Activated naive CD8-positive, alpha-beta T cell treated with anti-CD3 and anti-CD28 coated beads for 36 hours (primary cell): ENCODE measurements at regions not wholly inside any gene's neighbourhood (a gene's known extent, or its start where the extent isn't known, plus 50 kb on each side); places are given as distances from the start of the nearest gene placed in this dataset.
"Not testable (repeated sequence)": the region's sequence is repeated elsewhere in the genome, so short reads cannot be mapped to it uniquely, and the experiment has no call there.

Source experiments
- DNase-seq: peaks from one replicate; pipeline ENCODE4 v3.0.0; 2021
- H3K27ac Mint-ChIP-seq: one replicate; pipeline ENCODE4 v1.8.0; 2022; ENCODE audit warnings: mild to moderate bottlenecking, moderate library complexity, mixed read lengths
- H3K27me3 Mint-ChIP-seq: one replicate; pipeline ENCODE4 v1.8.0; 2022; ENCODE audit warnings: mild to moderate bottlenecking, mixed read lengths
- H3K36me3 Mint-ChIP-seq: one replicate; pipeline ENCODE4 v1.8.0; 2021; ENCODE audit warnings: mild to moderate bottlenecking, mixed read lengths
- H3K4me1 Mint-ChIP-seq: one replicate; pipeline ENCODE4 v1.8.0; 2021; ENCODE audit warnings: mixed read lengths
- H3K4me3 Mint-ChIP-seq: one replicate; pipeline ENCODE4 v1.8.0; 2022; ENCODE audit warnings: mild to moderate bottlenecking, moderate library complexity, mixed read lengths
- H3K9me3 Mint-ChIP-seq: one replicate; pipeline ENCODE4 v1.8.0; 2022; ENCODE audit warnings: mixed read lengths

- Mint-ChIP-seq H3K27me3 (no peaks in the 10 kb centered on the region), H3K4me1 (no peaks in the 10 kb centered on the region), H3K4me3 (no peak overlapping the region), H3K9me3 (no peaks in the 10 kb centered on the region), H3K36me3 (no peaks in the 10 kb centered on the region), H3K27ac (no peak overlapping the region)
- DNase-seq, result no peak
Observed at GRCh38 chr6:101116337-101116736, 235.2 kb upstream of the ASCC3 start.

- Mint-ChIP-seq H3K9me3 (no peaks in the 10 kb centered on the region), H3K27me3 (no peaks in the 10 kb centered on the region), H3K36me3 (no peaks in the 10 kb centered on the region), H3K4me3 (no peak overlapping the region), H3K27ac (no peak overlapping the region), H3K4me1 (no peaks in the 10 kb centered on the region)
- no peak for DNase-seq
Observed at GRCh38 chr6:101117393-101118135, 236.4 kb upstream of the ASCC3 start.

GRCh38 chr6:101118136-101118396, 236.9 kb upstream of the ASCC3 start:
- Mint-ChIP-seq H3K4me3 (no peak overlapping the region), H3K27ac (no peak overlapping the region), H3K9me3 (no peaks in the 10 kb centered on the region), H3K36me3 (no peaks in the 10 kb centered on the region), H3K4me1 (no peaks in the 10 kb centered on the region), H3K27me3 (no peaks in the 10 kb centered on the region)
- no peak for DNase-seq

DNA sequence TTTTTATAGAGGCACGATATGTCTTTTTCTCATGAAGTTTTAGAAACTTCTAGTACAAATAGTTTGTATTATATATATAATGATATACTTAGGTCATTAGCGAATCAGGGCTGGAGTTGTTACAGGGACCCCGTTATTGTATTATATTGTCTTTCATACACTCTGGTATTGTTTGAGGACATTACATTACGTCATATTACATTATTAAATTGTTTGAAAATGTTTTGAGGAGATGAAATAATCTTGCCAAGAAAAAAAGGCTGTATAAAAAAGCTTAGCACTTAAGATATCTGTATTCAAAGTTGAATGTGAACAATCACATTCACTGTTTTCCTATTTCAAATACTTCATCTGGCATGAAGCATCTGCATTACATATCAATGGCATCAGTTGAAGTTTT, 239.6 kb upstream of the ASCC3 start:
- no peak for DNase-seq

GRCh38 chr6:101125380-101125971, 244.3 kb upstream of the ASCC3 start:
- Mint-ChIP-seq H3K4me1 (no peaks in the 10 kb centered on the region), H3K27ac (no peak overlapping the region), H3K36me3 (no peaks in the 10 kb centered on the region), H3K9me3 (peaks cover 1% of the 10 kb centered on the region), H3K4me3 (no peak overlapping the region), H3K27me3 (no peaks in the 10 kb centered on the region)
- no peak for DNase-seq

More for the DNA sequence above, 239.6 kb upstream of the ASCC3 start:
- Mint-ChIP-seq H3K27me3 (no peaks in the 10 kb centered on the region), H3K27ac (no peak overlapping the region), H3K4me1 (no peaks in the 10 kb centered on the region), H3K4me3 (no peak overlapping the region), H3K9me3 (no peaks in the 10 kb centered on the region), H3K36me3 (no peaks in the 10 kb centered on the region)

DNA sequence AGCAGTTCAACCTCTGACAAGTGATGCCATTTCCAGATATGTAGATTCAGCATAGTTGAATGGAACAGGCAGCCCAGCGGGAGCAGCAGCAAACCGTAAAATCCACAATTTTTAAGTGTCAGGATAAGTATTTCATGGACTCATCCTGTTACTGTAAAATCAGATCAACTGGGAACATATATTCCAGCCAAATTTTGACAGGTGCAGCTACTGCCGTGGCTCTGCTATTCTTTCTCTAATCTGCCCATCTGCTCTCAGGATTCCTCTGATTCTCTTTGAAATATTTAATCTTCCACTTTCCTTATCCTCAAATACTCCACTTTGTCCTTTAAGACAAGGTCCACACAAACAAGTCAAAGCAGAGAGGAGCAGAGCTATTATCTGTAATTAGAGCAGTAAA, 245.4 kb upstream of the ASCC3 start:
- Mint-ChIP-seq H3K4me3 (no peak overlapping the region), H3K9me3 (peaks cover 1% of the 10 kb centered on the region), H3K4me1 (no peaks in the 10 kb centered on the region), H3K36me3 (no peaks in the 10 kb centered on the region), H3K27ac (no peak overlapping the region), H3K27me3 (no peaks in the 10 kb centered on the region)
- DNase-seq, result no peak

DNA sequence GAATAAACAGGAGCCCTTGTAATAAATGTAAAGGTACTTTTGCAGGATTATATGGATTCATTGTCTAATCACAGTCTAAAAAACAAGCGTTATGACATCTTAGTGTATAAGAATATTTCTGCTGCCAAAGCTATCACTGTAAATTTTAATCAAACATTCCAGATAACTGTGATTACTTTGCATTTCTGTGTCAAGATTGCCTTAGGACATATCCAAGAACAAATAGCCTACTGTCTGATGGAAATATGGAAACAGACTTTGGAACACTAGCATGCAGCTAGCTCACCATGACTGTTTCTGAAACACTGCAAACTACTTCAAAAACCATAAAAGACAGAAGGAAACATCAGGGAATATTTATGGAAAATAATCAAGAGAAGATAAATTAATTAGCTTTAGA, 248.7 kb upstream of the ASCC3 start:
- no peak overlapping the region for H3K4me3 Mint-ChIP-seq
- no peak for DNase-seq
- H3K36me3 Mint-ChIP-seq, result no peaks in the 10 kb centered on the region
- no peak overlapping the region for H3K27ac Mint-ChIP-seq
- no peaks in the 10 kb centered on the region for H3K27me3 Mint-ChIP-seq
- peaks cover 1% of the 10 kb centered on the region for H3K9me3 Mint-ChIP-seq
- no peaks in the 10 kb centered on the region for H3K4me1 Mint-ChIP-seq

DNA sequence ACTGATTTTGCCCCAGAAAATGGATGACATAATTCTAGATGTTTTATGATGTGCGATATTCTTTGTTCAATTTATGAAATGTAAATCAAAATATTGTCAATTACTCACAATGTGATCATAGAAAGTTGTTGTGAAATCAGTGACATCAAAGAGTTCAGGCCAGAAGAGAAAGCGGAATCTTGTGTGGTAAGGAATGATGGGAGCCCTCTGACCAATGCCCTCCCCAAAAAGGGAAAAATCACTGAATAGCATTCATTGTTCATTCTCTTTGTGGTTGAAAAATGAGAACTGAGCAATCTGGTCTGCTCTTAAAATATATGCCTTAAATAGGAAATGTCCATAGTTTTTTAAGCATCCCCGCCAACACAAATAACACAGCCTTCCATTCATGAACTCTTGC, 247.1 kb upstream of the GRIK2 start:
- no peaks in the 10 kb centered on the region for H3K4me1 Mint-ChIP-seq
- H3K9me3 Mint-ChIP-seq, result no peaks in the 10 kb centered on the region
- H3K27ac Mint-ChIP-seq, result no peak overlapping the region
- no peak overlapping the region for H3K4me3 Mint-ChIP-seq
- H3K36me3 Mint-ChIP-seq, result no peaks in the 10 kb centered on the region
- no peak for DNase-seq
- no peaks in the 10 kb centered on the region for H3K27me3 Mint-ChIP-seq

DNA sequence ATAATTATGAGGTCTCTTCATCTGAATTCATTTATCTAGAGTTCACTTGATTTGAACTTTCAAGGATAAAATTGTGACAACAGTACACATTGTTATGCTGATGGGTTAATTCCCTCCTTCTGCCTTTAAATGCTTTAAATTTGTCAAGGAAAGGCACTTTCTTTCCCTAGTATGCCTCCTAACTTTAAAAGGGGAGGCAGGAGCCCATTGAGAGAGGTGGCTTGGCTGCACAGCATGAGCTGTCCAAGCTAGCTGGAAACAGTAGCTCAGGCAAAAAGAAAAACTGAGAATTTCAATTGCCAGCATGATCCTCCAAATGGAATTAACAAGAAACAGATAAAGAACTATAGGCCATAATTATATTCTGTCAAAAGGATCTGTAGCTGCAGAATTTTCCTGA, 243.3 kb upstream of the GRIK2 start:
- Mint-ChIP-seq H3K4me3 (no peak overlapping the region), H3K27ac (no peak overlapping the region), H3K36me3 (no peaks in the 10 kb centered on the region), H3K9me3 (no peaks in the 10 kb centered on the region), H3K4me1 (no peaks in the 10 kb centered on the region), H3K27me3 (no peaks in the 10 kb centered on the region)
- no peak for DNase-seq

DNA sequence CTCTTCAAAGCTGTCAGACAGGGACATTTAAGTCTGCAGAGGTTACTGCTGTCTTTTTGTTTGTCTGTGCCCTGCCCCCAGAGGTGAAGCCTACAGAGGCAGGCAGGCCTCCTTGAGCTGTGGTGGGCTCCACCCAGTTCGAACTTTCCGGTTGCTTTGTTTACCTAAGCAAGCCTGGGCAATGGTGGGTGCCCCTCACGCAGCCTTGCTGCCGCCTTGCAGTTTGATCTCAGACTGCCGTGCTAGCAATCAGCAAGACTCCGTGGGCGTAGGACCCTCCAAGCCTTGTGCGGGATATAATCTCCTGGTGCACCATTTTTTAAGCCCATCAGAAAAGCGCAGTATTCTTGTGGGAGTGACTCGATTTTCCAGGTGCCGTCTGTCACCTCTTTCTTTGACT, 235.9 kb upstream of the GRIK2 start:
- H3K27ac Mint-ChIP-seq, H3K36me3 Mint-ChIP-seq: not testable (repeated sequence)

GRCh38 chr6:101163611-101164010, 229.9 kb upstream of the GRIK2 start:
- H3K4me1 Mint-ChIP-seq, result no peaks in the 10 kb centered on the region
- peaks cover 3% of the 10 kb centered on the region for H3K9me3 Mint-ChIP-seq
- H3K4me3 Mint-ChIP-seq, result no peak overlapping the region
- peaks cover 5% of the 10 kb centered on the region for H3K27me3 Mint-ChIP-seq
- H3K36me3 Mint-ChIP-seq, result no peaks in the 10 kb centered on the region
- DNase-seq, result no peak
- H3K27ac Mint-ChIP-seq, result no peak overlapping the region

More for the DNA sequence above, 235.9 kb upstream of the GRIK2 start:
- not testable (repeated sequence) for H3K9me3 Mint-ChIP-seq, H3K4me1 Mint-ChIP-seq, H3K4me3 Mint-ChIP-seq, H3K27me3 Mint-ChIP-seq, DNase-seq

- no peak overlapping the region for H3K4me3 Mint-ChIP-seq
- no peaks in the 10 kb centered on the region for H3K4me1 Mint-ChIP-seq
- H3K27me3 Mint-ChIP-seq, result peaks cover 5% of the 10 kb centered on the region
- H3K9me3 Mint-ChIP-seq, result peaks cover 17% of the 10 kb centered on the region
- no peaks in the 10 kb centered on the region for H3K36me3 Mint-ChIP-seq
- no peak overlapping the region for H3K27ac Mint-ChIP-seq
- no peak for DNase-seq
Observed at GRCh38 chr6:101167638-101168037, 225.9 kb upstream of the GRIK2 start.

DNA sequence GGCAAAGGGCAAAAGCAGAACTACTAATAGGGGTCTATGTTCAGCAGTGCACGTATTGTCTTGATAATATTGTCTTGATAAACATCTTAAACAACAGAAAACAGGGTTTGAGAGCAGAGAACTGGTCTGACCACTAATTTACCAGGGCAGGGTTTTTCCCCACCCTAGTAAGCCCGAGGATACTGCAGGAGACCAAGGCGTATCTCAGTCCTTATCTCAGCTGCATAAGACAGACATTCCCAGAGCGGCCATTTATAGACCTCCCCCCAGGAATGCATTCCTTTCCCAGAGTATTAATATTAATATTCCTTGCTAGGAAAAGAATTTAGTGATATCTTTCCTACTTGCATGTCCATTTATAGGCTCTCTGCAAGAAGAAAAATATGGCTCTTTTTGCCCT, 222.5 kb upstream of the GRIK2 start:
- H3K9me3 Mint-ChIP-seq, result peaks cover 16% of the 10 kb centered on the region
- H3K4me3 Mint-ChIP-seq, H3K27me3 Mint-ChIP-seq, H3K36me3 Mint-ChIP-seq, H3K27ac Mint-ChIP-seq, DNase-seq, H3K4me1 Mint-ChIP-seq: not testable (repeated sequence)

DNA sequence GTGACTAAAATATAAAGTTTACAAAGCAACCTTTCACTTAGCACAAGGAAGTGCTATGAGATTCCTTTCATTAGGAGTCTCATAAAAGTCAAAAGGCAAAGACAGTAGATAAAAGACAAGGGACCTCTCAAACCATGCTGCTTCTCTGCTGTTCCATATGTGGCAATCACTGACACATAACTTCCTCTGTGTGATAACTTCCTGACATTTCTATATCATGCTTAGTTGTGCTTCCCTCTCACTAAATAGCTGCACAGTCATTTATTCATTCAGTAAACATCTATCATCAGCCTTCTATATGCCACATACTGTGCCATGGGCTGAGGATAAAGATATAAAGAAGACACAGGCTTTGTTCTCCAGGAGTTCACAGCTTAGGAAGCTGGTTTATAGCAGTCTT, 214.8 kb upstream of the GRIK2 start:
- no peaks in the 10 kb centered on the region for H3K27me3 Mint-ChIP-seq
- H3K4me3 Mint-ChIP-seq, result no peak overlapping the region
- H3K9me3 Mint-ChIP-seq, result peaks cover 3% of the 10 kb centered on the region
- no peak overlapping the region for H3K27ac Mint-ChIP-seq
- no peak for DNase-seq
- no peaks in the 10 kb centered on the region for H3K4me1 Mint-ChIP-seq
- no peaks in the 10 kb centered on the region for H3K36me3 Mint-ChIP-seq

DNA sequence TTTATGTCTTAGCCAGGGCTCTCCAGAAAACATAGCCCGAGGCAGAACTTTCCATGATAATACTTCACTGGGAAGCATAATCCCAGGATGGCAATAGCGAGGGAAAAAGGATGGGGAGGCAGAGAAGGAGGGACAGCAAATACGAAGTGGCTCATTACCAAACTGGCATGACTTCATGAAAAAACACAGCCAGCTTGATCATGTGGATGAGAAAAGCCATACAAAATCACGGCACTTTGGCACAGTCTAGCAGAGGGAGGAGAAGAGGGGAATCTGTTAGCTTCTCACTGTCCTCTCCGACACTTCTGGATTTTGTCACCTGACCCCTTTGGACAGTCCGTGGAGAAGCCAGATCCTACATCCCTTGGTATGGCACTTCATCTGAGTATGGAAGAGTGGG, 212.5 kb upstream of the GRIK2 start:
- no peaks in the 10 kb centered on the region for H3K36me3 Mint-ChIP-seq
- no peaks in the 10 kb centered on the region for H3K4me1 Mint-ChIP-seq
- no peak overlapping the region for H3K27ac Mint-ChIP-seq
- DNase-seq, result no peak
- H3K9me3 Mint-ChIP-seq, result peaks cover 3% of the 10 kb centered on the region
- no peak overlapping the region for H3K4me3 Mint-ChIP-seq
- no peaks in the 10 kb centered on the region for H3K27me3 Mint-ChIP-seq

DNA sequence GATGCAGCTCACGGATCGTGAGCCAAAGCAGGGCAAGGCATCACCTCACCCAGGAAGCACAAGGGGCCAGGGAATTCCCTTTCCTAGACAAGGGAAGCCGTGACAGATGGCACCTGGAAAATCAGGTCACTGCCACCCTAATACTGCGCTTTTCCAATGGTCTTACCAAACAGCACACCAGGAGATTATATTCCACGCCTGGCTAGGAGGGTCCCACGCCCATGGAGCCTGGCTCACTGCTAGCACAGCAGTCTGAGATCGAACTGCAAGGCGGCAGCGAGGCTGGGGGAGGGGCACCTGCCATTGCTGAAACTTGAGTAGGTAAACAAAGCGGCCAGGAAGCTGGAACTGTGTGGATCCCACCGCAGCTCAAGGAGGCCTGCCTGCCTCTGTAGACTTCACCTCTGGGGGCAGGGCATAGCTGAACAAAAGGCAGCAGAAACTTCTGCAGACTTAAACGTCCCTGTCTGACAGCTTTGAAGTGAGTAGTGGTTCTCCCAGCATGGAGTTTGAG, 205.2 kb upstream of the GRIK2 start:
- H3K4me1 Mint-ChIP-seq, H3K27ac Mint-ChIP-seq, H3K4me3 Mint-ChIP-seq, H3K9me3 Mint-ChIP-seq, H3K27me3 Mint-ChIP-seq, H3K36me3 Mint-ChIP-seq, DNase-seq: not testable (repeated sequence)
